H1 (cell line): ENCODE measurements at regions not wholly inside any gene's neighbourhood (a gene's known extent, or its start where the extent isn't known, plus 50 kb on each side); places are given as distances from the start of the nearest gene placed in this dataset.

Experiments used
- CTCF ChIA-PET: fragments of 300-600 bp; sonication (Branson Sonifier 250); formaldehyde crosslinking; loops from one replicate; lab custom pipeline; 2021; ENCODE audit not compliant: partially characterized antibody; lab: Charles Lee
- POLR2A ChIA-PET: fragments of 300-600 bp; sonication (Branson Sonifier 250); formaldehyde crosslinking; loops from one replicate; lab custom pipeline; 2021; ENCODE audit warnings: inconsistent platforms; ENCODE audit not compliant: partially characterized antibody; lab: Charles Lee
- DNase-seq, 2 experiments: peaks; one replicate each; pipeline versions ENCODE4 v3.0.0 to v3.0.0-alpha.2; 2010 to 2022; ENCODE audit warnings: low spot score in 2 of 2, low read depth in 1 of 2, mixed read lengths in 1 of 2
- FAIRE-seq: peaks from 2 replicates; lab custom pipeline; 2011; peaks lifted over from hg19 to GRCh38; lab: Jason Lieb, UNC
- H2AFZ ChIP-seq: 2 replicates; pipeline ENCODE4 v1.8.1; 2012; ENCODE audit warnings: low read length, inconsistent platforms
- H2AK5ac ChIP-seq: 2 replicates; pipeline ENCODE4 v1.6.1; 2013; ENCODE audit warnings: low read depth, low read length
- H2BK120ac ChIP-seq: replicated peaks from 2 replicates; pipeline ENCODE3; 2013; ENCODE audit warnings: low read depth, low read length, inconsistent platforms
- H2BK12ac ChIP-seq: 2 replicates; pipeline ENCODE4 v1.6.1; 2013; ENCODE audit warnings: low read depth, low read length
- H2BK15ac ChIP-seq: 2 replicates; pipeline ENCODE4 v1.6.1; 2013; ENCODE audit warnings: low read length
- H2BK20ac ChIP-seq: 2 replicates; pipeline ENCODE4 v1.6.1; 2013; ENCODE audit warnings: low read length
- H2BK5ac ChIP-seq: 2 replicates; pipeline ENCODE4 v1.6.1; 2013; ENCODE audit warnings: low read depth, low read length
- H3K14ac ChIP-seq: 2 replicates; pipeline ENCODE4 v1.6.1; 2013; ENCODE audit warnings: inconsistent platforms; ENCODE audit not compliant: insufficient read length
- H3K18ac ChIP-seq: 2 replicates; pipeline ENCODE4 v1.6.1; 2013; ENCODE audit warnings: low read length; ENCODE audit errors: extremely low read depth
- H3K23ac ChIP-seq: 2 replicates; pipeline ENCODE4 v1.6.1; 2013; ENCODE audit warnings: inconsistent platforms; ENCODE audit not compliant: insufficient read length
- H3K23me2 ChIP-seq: 2 replicates; pipeline ENCODE4 v1.6.1; 2013; ENCODE audit warnings: low read depth, low read length
- H3K27ac ChIP-seq: 2 replicates; pipeline ENCODE4 v1.6.1; 2011; ENCODE audit warnings: low read depth, low read length, inconsistent platforms
- H3K27me3 ChIP-seq, 4 experiments: replicated peaks in 1 of 4; 1 replicate in 1 of 4; 2 replicates in 3 of 4; pipeline versions ENCODE4 v1.6.1 to v1.8.1; 2011 to 2013; ENCODE audit warnings: low read length in 3 of 4, mild to moderate bottlenecking in 3 of 4, inconsistent platforms in 2 of 4, mixed read lengths in 2 of 4, moderate library complexity in 1 of 4; ENCODE audit not compliant: control insufficient read depth in 3 of 4, insufficient read depth in 3 of 4; ENCODE audit errors: extremely low read depth in 1 of 4
- H3K36me3 ChIP-seq, 4 experiments: 2 replicates each; pipeline versions ENCODE4 v1.6.1 to v1.8.1; 2011 to 2013; ENCODE audit warnings: mild to moderate bottlenecking in 4 of 4, low read length in 3 of 4, moderate library complexity in 2 of 4, control low read depth in 1 of 4, inconsistent platforms in 1 of 4; ENCODE audit not compliant: insufficient read depth in 4 of 4, control insufficient read depth in 2 of 4
- H3K4ac ChIP-seq: replicated peaks from 2 replicates; pipeline ENCODE3; 2013; ENCODE audit warnings: low read length, low read depth, mixed read lengths, inconsistent platforms; ENCODE audit not compliant: insufficient read length
- H3K4me1 ChIP-seq, 4 experiments: replicated peaks in 1 of 4; 1 replicate in 1 of 4; 2 replicates in 3 of 4; pipeline versions ENCODE4 v1.6.1 to v1.8.1; 2011 to 2013; ENCODE audit warnings: low read length in 3 of 4, inconsistent platforms in 2 of 4, mixed read lengths in 1 of 4; ENCODE audit not compliant: insufficient read depth in 4 of 4, control insufficient read depth in 3 of 4
- H3K4me2 ChIP-seq, 2 experiments: 2 replicates each; pipeline versions ENCODE4 v1.6.1 to v1.8.1; 2011 to 2013; ENCODE audit warnings: low read depth in 2 of 2, low read length in 2 of 2, control low read depth in 1 of 2, inconsistent platforms in 1 of 2, mild to moderate bottlenecking in 1 of 2; ENCODE audit not compliant: insufficient read depth in 1 of 2
- H3K4me3 ChIP-seq, 4 experiments: fragments of 200-600, 300-600 bp in 1 of 4; sonication (generic), shearing (Covaris generic), sonication (Bioruptor Twin) in 1 of 4; 2 replicates each; pipeline versions ENCODE4 v1.5.1 to v1.8.1; 2011 to 2016; ENCODE audit warnings: low read length in 4 of 4, low read depth in 3 of 4, control low read depth in 2 of 4, inconsistent platforms in 2 of 4, mild to moderate bottlenecking in 2 of 4, mixed read lengths in 1 of 4, moderate library complexity in 1 of 4; ENCODE audit not compliant: insufficient read depth in 2 of 4; ENCODE audit errors: extremely low read depth in 1 of 4
- H3K56ac ChIP-seq: replicated peaks from 2 replicates; pipeline ENCODE3; 2013; ENCODE audit warnings: low read depth, mild to moderate bottlenecking, mixed read lengths, low read length, inconsistent platforms; ENCODE audit not compliant: insufficient read length
- H3K79me1 ChIP-seq: 2 replicates; pipeline ENCODE4 v1.6.1; 2013; ENCODE audit warnings: low read depth, low read length, control low read depth
- H3K79me2 ChIP-seq, 2 experiments: 2 replicates each; pipeline versions ENCODE4 v1.6.1 to v1.8.1; 2012 to 2013; ENCODE audit warnings: low read length in 2 of 2, mild to moderate bottlenecking in 2 of 2, inconsistent platforms in 1 of 2; ENCODE audit not compliant: insufficient read depth in 2 of 2, control insufficient read depth in 1 of 2
- H3K9ac ChIP-seq, 4 experiments: replicated peaks in 1 of 4; 1 replicate in 1 of 4; 2 replicates in 3 of 4; pipeline versions ENCODE4 v1.6.1 to v1.8.1; 2011 to 2013; ENCODE audit warnings: low read depth in 3 of 4, low read length in 3 of 4, control low read depth in 2 of 4, mild to moderate bottlenecking in 2 of 4, moderate library complexity in 2 of 4, inconsistent platforms in 1 of 4; ENCODE audit errors: extremely low read depth in 1 of 4
- H3K9me3 ChIP-seq, 2 experiments: 2 replicates each; pipeline versions ENCODE4 v1.6.1 to v1.8.1; 2012 to 2013; ENCODE audit warnings: mild to moderate bottlenecking in 2 of 2, moderate library complexity in 2 of 2, control low read depth in 1 of 2, inconsistent platforms in 1 of 2, low read depth in 1 of 2, low read length in 1 of 2, mixed read lengths in 1 of 2; ENCODE audit not compliant: insufficient read depth in 2 of 2
- H4K20me1 ChIP-seq, 2 experiments: replicated peaks in 1 of 2; 2 replicates each; pipeline versions ENCODE3 to v1.8.1; 2011 to 2013; ENCODE audit warnings: inconsistent platforms in 2 of 2, low read length in 2 of 2, mild to moderate bottlenecking in 1 of 2; ENCODE audit not compliant: insufficient read depth in 2 of 2, control insufficient read depth in 1 of 2
- H4K5ac ChIP-seq: 2 replicates; pipeline ENCODE4 v1.6.1; 2013; ENCODE audit warnings: low read length, low read depth, mixed read lengths, inconsistent platforms; ENCODE audit not compliant: insufficient read length
- H4K8ac ChIP-seq: 2 replicates; pipeline ENCODE4 v1.8.0; 2013; ENCODE audit warnings: mild to moderate bottlenecking, moderate library complexity, low read length, inconsistent platforms; ENCODE audit not compliant: insufficient read depth; ENCODE audit errors: extremely low read depth
- H4K91ac ChIP-seq: replicated peaks from 2 replicates; pipeline ENCODE3; 2013; ENCODE audit warnings: low read length, mixed read lengths, inconsistent platforms; ENCODE audit not compliant: insufficient read length
- ATF2 ChIP-seq: IDR thresholded peaks from 2 replicates; pipeline ENCODE4 v1.6.1; 2012; ENCODE audit warnings: low read length, inconsistent platforms
- CBX8 ChIP-seq: fragments of 300-800, 300-1000 bp; sonication (generic); IDR thresholded peaks from 2 replicates; pipeline ENCODE4 v1.7.1; 2016; ENCODE audit warnings: low read depth, low read length, borderline replicate concordance
- EP300 ChIP-seq, 2 experiments: IDR thresholded peaks; 1 replicate in 1 of 2; 2 replicates in 1 of 2; pipeline ENCODE4 v1.6.1; 2011 to 2012; ENCODE audit warnings: low read depth in 2 of 2, low read length in 2 of 2, mild to moderate bottlenecking in 2 of 2, borderline replicate concordance in 1 of 2, inconsistent platforms in 1 of 2, moderate library complexity in 1 of 2
- GABPA ChIP-seq: IDR thresholded peaks from 2 replicates; pipeline ENCODE4 v1.6.1; 2011; ENCODE audit warnings: mild to moderate bottlenecking, low read length, moderate library complexity, borderline replicate concordance; ENCODE audit not compliant: insufficient read depth
- GTF2F1 ChIP-seq: IDR thresholded peaks from 2 replicates; pipeline ENCODE4 v1.6.1; 2012; ENCODE audit warnings: low read depth, low read length, improper control_type of control experiment, borderline replicate concordance
- KDM4A ChIP-seq: IDR thresholded peaks from one replicate; pipeline ENCODE4 v1.7.1; 2012; ENCODE audit warnings: low read depth, mild to moderate bottlenecking, moderate library complexity, low read length, inconsistent platforms; ENCODE audit not compliant: severe bottlenecking
- POLR2A ChIP-seq, 2 experiments: IDR thresholded peaks; 1 replicate in 1 of 2; 2 replicates in 1 of 2; pipeline ENCODE4 v1.6.1; 2011; ENCODE audit warnings: low read depth in 2 of 2, low read length in 2 of 2, mild to moderate bottlenecking in 2 of 2; ENCODE audit errors: control extremely low read depth in 1 of 2
- SIRT6 ChIP-seq: IDR thresholded peaks from one replicate; pipeline ENCODE4 v1.7.1; 2012; ENCODE audit warnings: low read length, inconsistent platforms
- USF2 ChIP-seq: IDR thresholded peaks from 2 replicates; pipeline ENCODE4 v1.6.1; 2011; ENCODE audit warnings: low read length, improper control_type of control experiment
- WGBS, 2 experiments: shearing (Covaris generic) in 1 of 2; methylation state at CpG; one replicate each; pipeline versions ENCODE4 v1.1.6 to v1.1.7; 2013 to 2015; ENCODE audit warnings: low lambda C conversion rate in 2 of 2, mixed read lengths in 2 of 2, inconsistent platforms in 1 of 2, low coverage in 1 of 2, missing lambda C conversion rate in 1 of 2; ENCODE audit not compliant: insufficient replicate concordance in 2 of 2, insufficient coverage in 1 of 2, insufficient read length in 1 of 2; ENCODE audit errors: extremely low coverage in 1 of 2, missing lambda C conversion rate in 1 of 2; 5-methylcytosine and 5-hydroxymethylcytosine counted together

- FAIRE-seq (no peak), DNase-seq (no peak)
- ChIA-PET POLR2A (no interaction called here), CTCF (interaction anchor here (0.9 to 1.6 kb wide), 3 partner anchors 17 to 64 kb away, joined by 3 read pairs; no protein-coding TSS in a partner anchor)
- H3K79me1 ChIP-seq, result no peaks in the 10 kb centered on the region
- no peak overlapping the region for H4K91ac ChIP-seq
- H3K23ac ChIP-seq, result no peak overlapping the region
- H3K14ac ChIP-seq, result no peak overlapping the region
- 87% methylated on average over 5 of the region's 5 CpGs; no CpG with 5 or more reads in 1 of the 2 experiments for WGBS, 2 experiments
- no peak overlapping the region for H3K56ac ChIP-seq
- no peaks in the 10 kb centered on the region for H4K20me1 ChIP-seq
- H3K9me3 ChIP-seq, result no peaks in the 10 kb centered on the region
- no peak overlapping the region for H3K4ac ChIP-seq
- no peaks in the 10 kb centered on the region for H3K4me1 ChIP-seq
- no peak overlapping the region for H3K4me3 ChIP-seq
- H2AK5ac ChIP-seq, result no peak overlapping the region
- H3K23me2 ChIP-seq, result no peaks in the 10 kb centered on the region
- H2AFZ ChIP-seq, result no peak overlapping the region
- H4K5ac ChIP-seq, result no peak overlapping the region
- H2BK12ac ChIP-seq, result no peak overlapping the region
- H2BK5ac ChIP-seq, result no peak overlapping the region
- 0 out of 7 replicates have a peak, but pooled peaks cover 0 to 2% (median 0%) of the 10 kb centered on the region in 4 experiments for H3K27me3 ChIP-seq
- no peaks in the 10 kb centered on the region for H3K79me2 ChIP-seq
- no peak overlapping the region for H2BK20ac ChIP-seq
- H3K4me2 ChIP-seq, result no peak overlapping the region
- no peak overlapping the region for H2BK120ac ChIP-seq
- no peak overlapping the region for H3K27ac ChIP-seq
- no peak overlapping the region for H2BK15ac ChIP-seq
- H3K36me3 ChIP-seq, result no peaks in the 10 kb centered on the region
- no peak overlapping the region for H3K9ac ChIP-seq
- no peak overlapping the region for H3K18ac ChIP-seq
- no peak overlapping the region; the same call in 1 of the 2 replicates for H4K8ac ChIP-seq
- TF ChIP-seq ATF2 (no peak), EP300 (IDR thresholded peaks at IDR 0.05; ENCODE audit: borderline replicate concordance in 1 of 2, low read depth in 2 of 2, low read length in 2 of 2) (no peak), POLR2A (IDR thresholded peaks at IDR 0.05; ENCODE audit: control extremely low read depth in 1 of 2, low read depth in 2 of 2, low read length in 2 of 2) (no peak), GABPA (no peak), SIRT6 (no peak), KDM4A (no peak), USF2 (no peak), GTF2F1 (no peak), CBX8 (no peak)
Observed at GRCh38 chr20:24096264-24096663, 107.7 kb upstream of the GGTLC1 start.
